ENCODE measurements at regions not wholly inside any gene's neighbourhood (a gene's known extent, or its start where the extent isn't known, plus 50 kb on each side); places are given as distances from the start of the nearest gene placed in this dataset.
"Not testable (repeated sequence)": the region's sequence is repeated elsewhere in the genome, so short reads cannot be mapped to it uniquely, and the experiment has no call there.

DNA sequence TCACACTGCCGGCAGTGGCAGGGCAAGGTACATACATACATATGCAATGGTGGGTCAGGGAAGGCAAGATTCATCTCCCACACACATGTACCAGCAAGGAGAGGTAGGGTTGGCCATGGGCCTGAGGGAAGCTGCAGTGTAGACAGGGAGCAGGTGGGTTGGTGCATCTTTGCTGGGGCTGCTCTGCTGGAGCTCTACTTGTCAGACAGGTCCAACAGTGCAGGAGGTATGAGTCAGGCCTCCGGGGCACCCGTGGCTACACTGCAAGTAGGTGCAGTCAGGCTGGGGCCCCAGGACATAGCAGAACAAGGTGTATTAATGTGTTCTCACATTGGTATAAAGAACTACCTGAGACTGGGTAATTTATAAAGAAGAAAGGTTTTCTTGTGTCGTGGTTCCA lies 281.1 kb upstream of the COL3A1 start:
- peaks cover 7% of the 10 kb centered on the region for H3K9me3 Mint-ChIP-seq
- H3K27me3 Mint-ChIP-seq: no peaks in the 10 kb centered on the region
- no peak overlapping the region for H3K4me3 Mint-ChIP-seq
- H3K4me1 Mint-ChIP-seq (ENCODE audit: low read depth): no peaks in the 10 kb centered on the region
- H3K36me3 Mint-ChIP-seq (ENCODE audit: low read depth): no peaks in the 10 kb centered on the region
- H3K27ac Mint-ChIP-seq: no peak overlapping the region

DNA sequence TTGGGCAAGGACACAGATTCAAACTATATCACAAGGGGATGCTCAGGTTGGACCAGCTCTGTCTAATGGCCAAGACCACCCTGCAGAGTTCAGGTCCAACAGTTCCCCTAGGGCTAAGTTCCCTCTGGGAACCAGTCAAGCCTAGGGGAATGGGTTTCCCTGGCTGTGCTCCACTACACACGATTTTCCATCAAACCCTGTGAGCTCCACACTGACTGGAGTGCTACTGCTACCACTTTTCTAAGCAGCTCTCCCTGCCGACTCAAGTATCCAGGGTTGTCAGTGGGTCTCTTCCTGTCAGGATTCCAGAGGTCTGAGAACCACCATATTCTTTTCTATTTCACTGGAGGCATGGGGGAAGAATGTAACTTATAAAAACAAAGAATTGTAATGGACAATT lies 280.4 kb upstream of the COL3A1 start:
- Mint-ChIP-seq H3K4me1 (ENCODE audit: low read depth) (no peaks in the 10 kb centered on the region), H3K27me3 (no peaks in the 10 kb centered on the region), H3K4me3 (no peak overlapping the region), H3K36me3 (ENCODE audit: low read depth) (no peaks in the 10 kb centered on the region), H3K27ac (no peak overlapping the region), H3K9me3 (peaks cover 7% of the 10 kb centered on the region)

DNA sequence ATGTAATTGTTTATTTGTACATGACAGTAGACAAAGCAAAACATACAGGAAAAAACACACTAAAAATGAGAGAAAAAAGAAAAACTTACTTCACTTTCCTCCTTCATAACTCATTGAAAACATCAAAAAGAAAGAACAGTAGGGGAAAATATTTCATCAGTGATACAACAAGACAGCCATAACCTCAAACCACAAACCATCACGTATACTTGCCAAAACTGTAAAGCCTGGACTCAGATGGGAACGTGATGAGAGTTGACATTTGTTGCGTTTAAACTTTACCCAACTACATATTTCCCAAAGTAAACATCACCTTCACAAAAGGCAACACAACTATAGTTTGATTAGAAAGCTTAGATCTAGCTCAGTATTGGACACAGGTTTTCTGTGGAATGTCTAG lies 278.2 kb upstream of the COL3A1 start:
- H3K27ac Mint-ChIP-seq: no peak overlapping the region
- no peaks in the 10 kb centered on the region for H3K4me1 Mint-ChIP-seq (ENCODE audit: low read depth)
- H3K4me3 Mint-ChIP-seq: no peak overlapping the region
- no peaks in the 10 kb centered on the region for H3K27me3 Mint-ChIP-seq
- peaks cover 7% of the 10 kb centered on the region for H3K9me3 Mint-ChIP-seq
- no peaks in the 10 kb centered on the region for H3K36me3 Mint-ChIP-seq (ENCODE audit: low read depth)

DNA sequence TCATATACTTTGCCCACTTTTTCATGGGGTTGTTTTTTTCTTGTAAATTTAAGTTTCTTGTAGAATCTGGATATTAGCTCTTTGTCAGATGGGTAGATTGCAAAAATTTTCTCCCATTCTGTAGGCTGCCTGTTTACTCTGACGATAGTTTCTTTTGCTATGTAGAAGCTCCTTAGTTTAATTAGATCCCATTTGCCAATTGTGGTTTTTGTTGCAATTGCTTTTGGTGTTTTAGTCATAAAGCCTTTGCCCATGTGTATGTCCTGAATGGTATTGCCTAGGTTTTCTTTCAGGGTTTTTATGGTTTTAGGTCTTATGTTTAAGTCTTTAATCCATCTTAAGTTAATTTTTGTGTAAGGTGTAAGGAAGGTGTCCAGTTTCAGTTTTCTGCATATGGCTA lies 276.0 kb upstream of the COL3A1 start:
- H3K27ac Mint-ChIP-seq; H3K36me3 Mint-ChIP-seq (ENCODE audit: low read depth); H3K9me3 Mint-ChIP-seq; H3K27me3 Mint-ChIP-seq; H3K4me1 Mint-ChIP-seq (ENCODE audit: low read depth); H3K4me3 Mint-ChIP-seq: not testable (repeated sequence)

DNA sequence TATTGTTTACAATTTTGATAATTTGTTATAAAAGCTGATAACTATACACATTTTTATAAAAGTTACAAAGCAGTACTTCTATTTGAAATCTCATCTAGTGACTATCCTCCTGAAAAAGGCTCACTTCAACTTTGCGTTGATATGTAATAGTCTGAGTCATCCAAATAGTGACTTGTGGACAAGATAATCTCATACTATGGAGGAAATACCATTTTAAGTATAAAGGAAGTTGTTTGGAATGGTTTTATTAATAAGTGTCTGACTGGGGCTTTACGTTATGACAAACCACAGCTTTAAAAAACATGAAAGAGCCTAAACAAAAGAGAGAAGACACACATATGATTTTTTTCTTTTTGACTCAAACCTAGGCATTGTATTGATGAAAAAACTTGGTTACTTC lies 272.3 kb upstream of the COL3A1 start:
- Mint-ChIP-seq H3K4me1 (ENCODE audit: low read depth) (no peaks in the 10 kb centered on the region), H3K36me3 (ENCODE audit: low read depth) (no peaks in the 10 kb centered on the region), H3K9me3 (peaks cover 5% of the 10 kb centered on the region), H3K4me3 (no peak overlapping the region), H3K27ac (no peak overlapping the region), H3K27me3 (no peaks in the 10 kb centered on the region)

DNA sequence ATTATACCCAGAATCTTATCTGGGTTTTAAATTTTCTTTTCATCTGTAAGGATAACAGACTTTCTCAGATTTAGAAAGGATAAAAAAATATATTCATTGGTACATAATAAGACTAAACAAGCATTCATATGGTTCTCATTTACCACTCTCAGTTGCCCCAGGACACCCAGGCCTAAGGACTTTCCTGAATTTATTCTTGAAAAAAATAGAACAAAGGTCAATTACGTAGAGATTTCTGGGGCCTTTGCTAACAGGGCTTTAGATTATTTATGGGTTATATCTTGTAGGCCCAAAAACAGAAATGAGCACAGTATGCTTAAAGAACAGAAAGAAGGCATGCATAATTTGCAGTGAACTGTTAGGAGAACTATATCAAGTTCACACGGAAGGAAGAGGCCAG lies 269.0 kb upstream of the COL3A1 start:
- H3K27me3 Mint-ChIP-seq: no peaks in the 10 kb centered on the region
- no peaks in the 10 kb centered on the region for H3K4me1 Mint-ChIP-seq (ENCODE audit: low read depth)
- no peak overlapping the region for H3K4me3 Mint-ChIP-seq
- H3K9me3 Mint-ChIP-seq: peaks cover 12% of the 10 kb centered on the region
- H3K27ac Mint-ChIP-seq: no peak overlapping the region
- H3K36me3 Mint-ChIP-seq (ENCODE audit: low read depth): no peaks in the 10 kb centered on the region

DNA sequence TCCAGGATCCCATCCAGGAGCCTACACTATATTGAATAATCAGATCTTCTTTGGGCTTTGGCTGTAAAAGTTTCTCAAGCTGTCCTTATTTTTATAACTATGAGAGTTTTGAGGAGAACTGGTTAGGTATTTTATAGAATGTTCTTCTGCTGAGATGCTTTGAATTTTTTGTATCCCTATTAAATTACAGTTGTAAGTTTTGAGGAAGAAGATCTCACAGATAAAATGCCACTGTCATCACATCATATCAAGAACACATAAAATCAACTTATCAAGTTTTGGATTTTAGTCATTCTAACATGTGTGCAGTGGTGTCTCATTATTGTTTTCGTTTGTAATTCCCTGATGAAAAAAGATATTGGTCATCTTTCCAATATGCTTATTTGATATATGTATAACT lies 260.2 kb upstream of the COL3A1 start:
- peaks cover 12% of the 10 kb centered on the region for H3K9me3 Mint-ChIP-seq
- no peaks in the 10 kb centered on the region for H3K4me1 Mint-ChIP-seq (ENCODE audit: low read depth)
- H3K4me3 Mint-ChIP-seq: no peak overlapping the region
- H3K27ac Mint-ChIP-seq: no peak overlapping the region
- no peaks in the 10 kb centered on the region for H3K36me3 Mint-ChIP-seq (ENCODE audit: low read depth)
- no peaks in the 10 kb centered on the region for H3K27me3 Mint-ChIP-seq

DNA sequence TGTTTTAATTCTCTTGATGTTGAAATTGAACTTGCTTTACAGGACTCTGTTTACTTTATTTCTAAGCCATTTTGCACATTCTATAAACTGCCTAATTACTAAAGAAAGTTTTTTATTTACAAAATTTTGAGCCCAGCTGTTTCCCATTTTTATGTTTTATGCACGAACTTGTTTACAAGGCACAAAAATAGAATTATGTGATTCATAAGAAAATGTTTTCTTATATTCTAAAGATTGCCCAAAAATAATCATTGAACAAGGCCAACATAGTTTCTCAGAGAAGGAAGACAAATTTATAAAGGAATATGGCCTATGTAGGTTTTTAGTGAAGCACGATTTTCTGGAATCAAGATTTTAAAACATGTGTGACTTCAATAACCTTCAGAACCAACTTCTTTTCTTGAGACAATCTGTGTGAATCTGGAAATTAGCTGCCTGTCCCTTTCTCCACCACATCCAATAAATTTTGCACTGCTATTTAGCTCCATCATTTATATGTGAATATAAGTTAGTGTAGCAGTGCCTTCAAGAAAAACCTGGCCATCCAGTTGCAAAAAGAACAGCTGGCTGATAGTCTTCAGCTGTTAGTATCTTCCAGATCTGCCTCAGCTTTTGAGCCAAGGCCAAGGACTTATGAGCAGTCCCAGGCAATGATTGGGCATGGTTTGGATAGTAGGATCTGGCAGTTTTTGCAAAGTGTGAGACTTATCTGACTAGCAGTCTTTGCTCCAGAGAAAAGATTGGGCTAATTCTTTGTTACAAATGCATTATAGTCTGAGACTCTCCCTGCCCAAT lies 253.2 kb upstream of the COL3A1 start:
- Mint-ChIP-seq H3K9me3 (peaks cover 5% of the 10 kb centered on the region), H3K4me3 (no peak overlapping the region), H3K27me3 (no peaks in the 10 kb centered on the region), H3K36me3 (ENCODE audit: low read depth) (no peaks in the 10 kb centered on the region), H3K27ac (no peak overlapping the region), H3K4me1 (ENCODE audit: low read depth) (no peaks in the 10 kb centered on the region)

DNA sequence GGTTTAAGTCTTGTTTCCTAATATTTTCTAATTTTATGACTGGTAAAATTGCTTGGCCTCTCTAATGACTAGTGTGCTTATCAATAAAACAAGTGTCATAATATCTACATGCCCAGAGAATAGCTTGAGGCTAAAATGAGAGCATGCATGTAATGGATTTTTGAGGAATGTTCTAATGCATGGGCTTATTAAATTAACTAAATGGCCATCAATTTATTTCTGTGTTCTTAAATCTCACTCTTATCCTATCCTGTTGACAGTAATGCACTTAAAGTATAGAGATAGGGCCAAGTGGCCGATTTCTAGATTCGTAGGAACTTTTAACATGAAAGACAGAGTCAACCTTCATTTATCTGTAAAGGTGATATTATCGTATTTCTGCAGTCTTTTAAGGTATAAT lies 252.4 kb upstream of the COL3A1 start:
- Mint-ChIP-seq H3K27ac (no peak overlapping the region), H3K9me3 (peaks cover 5% of the 10 kb centered on the region), H3K27me3 (no peaks in the 10 kb centered on the region), H3K4me1 (ENCODE audit: low read depth) (no peaks in the 10 kb centered on the region), H3K36me3 (ENCODE audit: low read depth) (no peaks in the 10 kb centered on the region), H3K4me3 (no peak overlapping the region)

DNA sequence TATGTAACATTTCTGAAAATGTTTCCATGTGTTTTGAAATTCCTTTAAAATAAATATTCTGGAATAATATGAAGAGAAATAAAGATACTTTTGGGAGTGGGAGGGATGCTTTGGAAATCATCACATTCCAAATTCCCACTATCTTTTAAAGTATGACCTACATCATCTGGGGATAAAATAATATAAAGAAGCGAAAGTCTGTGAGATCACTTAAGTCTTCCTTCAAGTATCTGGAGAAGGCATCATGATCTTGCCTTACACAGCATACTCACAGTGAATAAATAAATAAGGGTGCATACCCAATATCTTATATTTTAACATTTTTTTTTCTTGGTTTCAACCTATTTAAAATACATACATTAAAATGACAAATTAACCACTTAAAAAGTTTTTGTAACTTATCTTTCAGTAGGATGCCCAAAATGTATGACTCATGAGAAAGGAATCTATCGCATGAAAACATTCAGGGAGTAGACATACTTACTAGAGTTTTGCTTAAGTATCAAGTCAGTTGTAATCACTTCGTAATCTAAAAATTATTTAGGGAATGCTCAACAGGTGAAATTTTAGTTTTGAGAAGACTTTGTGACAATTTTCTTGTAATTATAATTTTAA lies 248.3 kb upstream of the COL3A1 start:
- H3K36me3 Mint-ChIP-seq (ENCODE audit: low read depth): no peaks in the 10 kb centered on the region
- H3K9me3 Mint-ChIP-seq: peaks cover 5% of the 10 kb centered on the region
- H3K4me3 Mint-ChIP-seq: no peak overlapping the region

DNA sequence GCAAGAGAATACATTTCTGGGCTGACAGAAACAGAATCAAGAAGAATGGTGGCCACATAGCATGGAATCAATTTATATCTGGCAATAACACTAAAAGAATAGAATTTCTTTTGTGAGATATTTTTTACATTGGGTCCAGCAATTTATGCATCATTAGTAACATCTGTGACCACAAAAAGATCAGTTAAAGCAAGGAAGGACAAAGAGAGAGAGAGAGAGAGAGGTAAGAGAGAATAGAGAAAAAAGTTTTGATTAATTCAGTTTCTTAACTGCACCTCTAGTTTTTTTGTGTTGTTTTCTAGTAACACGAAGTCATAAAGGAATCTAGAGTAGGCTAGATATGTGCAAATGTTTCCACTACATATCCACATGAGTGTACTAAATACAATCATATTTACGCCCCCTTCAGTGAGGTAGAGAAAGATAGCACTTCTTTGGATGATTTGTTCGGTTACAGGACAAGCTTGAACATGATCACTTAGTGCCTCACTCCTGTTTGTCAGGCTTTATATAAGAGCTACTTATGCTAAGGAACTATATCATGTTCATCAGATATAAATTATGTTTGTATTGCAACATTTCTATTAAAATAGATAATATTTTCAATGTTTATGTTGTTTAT lies 247.4 kb upstream of the COL3A1 start:
- H3K36me3 Mint-ChIP-seq (ENCODE audit: low read depth): no peaks in the 10 kb centered on the region
- H3K27ac Mint-ChIP-seq: no peak overlapping the region
- peaks cover 5% of the 10 kb centered on the region for H3K9me3 Mint-ChIP-seq

More for the DNA sequence above, 248.3 kb upstream of the COL3A1 start:
- H3K27me3 Mint-ChIP-seq: no peaks in the 10 kb centered on the region
- no peak overlapping the region for H3K27ac Mint-ChIP-seq
- no peaks in the 10 kb centered on the region for H3K4me1 Mint-ChIP-seq (ENCODE audit: low read depth)

DNA sequence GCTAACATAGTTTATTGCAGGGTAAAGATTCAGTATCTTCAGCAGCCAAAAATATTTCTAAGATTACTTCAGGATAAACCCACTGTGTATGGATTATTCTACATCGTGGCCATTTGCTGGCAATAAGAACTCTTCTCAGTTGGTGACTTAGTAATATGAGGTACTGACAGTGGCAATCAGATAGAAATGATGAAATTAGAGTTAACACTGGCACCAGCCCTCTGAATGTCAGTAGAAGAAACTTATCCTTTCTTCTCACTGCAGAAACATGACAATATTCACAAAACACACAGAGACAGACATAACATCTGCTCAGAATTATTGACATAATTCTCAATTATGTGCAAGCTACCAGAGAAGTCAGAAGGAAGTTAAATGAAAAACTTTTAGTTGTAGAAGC lies 246.3 kb upstream of the COL3A1 start:
- Mint-ChIP-seq H3K36me3 (ENCODE audit: low read depth) (no peaks in the 10 kb centered on the region), H3K4me3 (no peak overlapping the region), H3K4me1 (ENCODE audit: low read depth) (no peaks in the 10 kb centered on the region), H3K27ac (no peak overlapping the region), H3K27me3 (no peaks in the 10 kb centered on the region), H3K9me3 (no peaks in the 10 kb centered on the region)

More for the DNA sequence above, 247.4 kb upstream of the COL3A1 start:
- H3K4me1 Mint-ChIP-seq (ENCODE audit: low read depth): no peaks in the 10 kb centered on the region
- H3K27me3 Mint-ChIP-seq: no peaks in the 10 kb centered on the region
- H3K4me3 Mint-ChIP-seq: no peak overlapping the region

DNA sequence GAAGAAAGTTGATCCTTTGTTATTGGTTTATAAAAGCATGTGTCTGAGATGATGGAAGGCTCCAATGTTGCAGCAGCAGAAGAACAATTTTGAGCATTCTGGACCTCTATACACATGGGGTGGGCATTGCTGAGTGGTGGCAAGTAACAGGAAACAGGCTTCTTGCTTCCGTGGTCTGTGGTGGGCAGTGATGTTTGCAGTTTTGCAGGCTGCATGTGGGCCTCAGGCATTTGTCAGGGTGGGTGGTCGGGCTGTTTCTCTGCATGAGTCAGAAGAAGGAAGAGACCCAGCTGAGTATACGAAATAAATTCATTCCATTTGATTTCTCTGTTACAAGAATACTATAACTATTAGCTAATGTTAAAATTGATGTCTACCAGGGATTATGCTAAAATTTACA lies 239.5 kb upstream of the COL3A1 start:
- Mint-ChIP-seq H3K27ac (no peak overlapping the region), H3K27me3 (no peaks in the 10 kb centered on the region), H3K9me3 (no peaks in the 10 kb centered on the region), H3K36me3 (ENCODE audit: low read depth) (no peaks in the 10 kb centered on the region), H3K4me3 (no peak overlapping the region), H3K4me1 (ENCODE audit: low read depth) (no peaks in the 10 kb centered on the region)

DNA sequence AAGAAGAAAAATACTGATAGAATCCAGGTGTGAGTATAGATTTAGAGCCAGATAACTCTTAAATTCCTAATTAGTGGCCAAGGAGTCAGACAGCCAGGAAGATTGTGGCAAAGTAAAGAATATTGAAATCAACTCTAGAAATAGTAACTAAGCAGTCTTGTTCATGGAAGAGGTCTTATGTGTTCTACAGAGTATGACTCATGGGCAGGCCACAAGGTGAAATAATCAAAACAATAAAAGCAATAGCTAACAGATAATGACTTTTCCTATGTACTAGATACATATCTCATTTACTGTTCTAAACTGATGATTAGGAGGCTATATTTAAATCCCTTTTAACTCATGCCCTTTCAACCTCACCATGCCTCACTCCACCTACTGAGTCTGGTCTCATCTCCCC lies 227.4 kb upstream of the COL3A1 start:
- H3K36me3 Mint-ChIP-seq (ENCODE audit: low read depth): no peaks in the 10 kb centered on the region
- H3K27ac Mint-ChIP-seq: no peak overlapping the region
- H3K27me3 Mint-ChIP-seq: no peaks in the 10 kb centered on the region
- no peak overlapping the region for H3K4me3 Mint-ChIP-seq
- no peaks in the 10 kb centered on the region for H3K9me3 Mint-ChIP-seq
- H3K4me1 Mint-ChIP-seq (ENCODE audit: low read depth): no peaks in the 10 kb centered on the region

DNA sequence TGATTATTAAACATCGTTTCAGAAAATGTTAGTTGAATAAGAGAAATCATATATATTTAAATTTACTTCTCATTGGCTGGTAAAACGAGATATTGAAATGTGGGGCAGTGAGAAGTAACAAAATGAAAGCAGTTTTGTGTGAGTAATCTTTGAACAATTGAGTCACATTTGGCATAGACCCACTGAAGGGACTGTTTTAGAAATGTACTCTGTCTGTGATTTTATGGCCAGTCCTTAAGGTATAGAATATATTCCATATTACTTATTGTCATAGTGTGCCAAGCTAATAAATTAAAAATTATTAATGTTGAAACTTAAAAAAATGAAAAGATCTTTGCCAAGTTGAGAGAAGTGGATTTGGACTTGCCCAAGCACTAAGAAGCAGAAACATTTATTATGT lies 222.4 kb upstream of the COL3A1 start:
- H3K4me1 Mint-ChIP-seq (ENCODE audit: low read depth): no peaks in the 10 kb centered on the region
- H3K27ac Mint-ChIP-seq: no peak overlapping the region
- H3K27me3 Mint-ChIP-seq: no peaks in the 10 kb centered on the region
- no peaks in the 10 kb centered on the region for H3K9me3 Mint-ChIP-seq
- no peak overlapping the region for H3K4me3 Mint-ChIP-seq
- H3K36me3 Mint-ChIP-seq (ENCODE audit: low read depth): no peaks in the 10 kb centered on the region

Measured in stimulated activated naive CD8-positive, alpha-beta T cell treated with anti-CD3 and anti-CD28 coated beads, Interleukin-15, Interleukin-2, amounts not matched to agents 100 ng/mL and 50 ng/mL, for 24 hours (primary cell).